ENCODE measurements at regions not wholly inside any gene's neighbourhood (a gene's known extent, or its start where the extent isn't known, plus 50 kb on each side); places are given as distances from the start of the nearest gene placed in this dataset.

DNA sequence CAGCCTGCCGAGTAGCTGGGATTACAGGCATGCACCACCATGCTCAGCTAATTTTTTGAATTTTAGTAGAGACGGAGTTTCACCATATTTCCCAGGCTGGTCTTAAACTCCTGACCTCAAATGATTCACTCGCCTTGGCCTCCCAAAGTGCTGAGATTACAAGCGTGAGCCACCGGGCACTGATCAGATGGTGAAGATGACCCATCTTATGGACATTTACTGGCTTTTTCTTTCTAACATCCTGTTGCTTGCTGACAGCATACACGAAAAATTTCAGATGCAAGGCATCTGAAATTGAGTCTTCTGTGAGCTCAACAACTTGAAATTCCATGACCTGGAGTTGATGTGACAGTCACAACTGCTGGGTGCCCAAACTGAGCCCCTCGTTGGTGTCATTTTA lies 859.5 kb upstream of the CNTNAP5 start:
- TF ChIP-seq TCF7L2 (IDR thresholded peaks at IDR 0.05; ENCODE audit: low read depth, low read length) (no peak), GATAD2B (IDR thresholded peaks at IDR 0.05; ENCODE audit: borderline replicate concordance) (no peak), TARDBP (IDR thresholded peaks at IDR 0.05) (no peak), NFIC (IDR thresholded peaks at IDR 0.05) (no peak), ZNF146 (CRISPR knock-in tag; IDR thresholded peaks at IDR 0.05; ENCODE audit: unreplicated experiment) (no peak), SPI1 (IDR thresholded peaks at IDR 0.05; ENCODE audit: borderline replicate concordance, low read depth, low read length) (no peak), PTBP1 (IDR thresholded peaks at IDR 0.05; ENCODE audit: low read depth, low read length) (no peak), RAD51 (IDR thresholded peaks at IDR 0.05; ENCODE audit: borderline replicate concordance, low read depth) (no peak), BACH1 (tag; IDR thresholded peaks at IDR 0.05) (no peak), CBFA2T2 (conservative IDR thresholded peaks at IDR 0.05) (no peak)
- TF ChIP-seq, protein P1, sequence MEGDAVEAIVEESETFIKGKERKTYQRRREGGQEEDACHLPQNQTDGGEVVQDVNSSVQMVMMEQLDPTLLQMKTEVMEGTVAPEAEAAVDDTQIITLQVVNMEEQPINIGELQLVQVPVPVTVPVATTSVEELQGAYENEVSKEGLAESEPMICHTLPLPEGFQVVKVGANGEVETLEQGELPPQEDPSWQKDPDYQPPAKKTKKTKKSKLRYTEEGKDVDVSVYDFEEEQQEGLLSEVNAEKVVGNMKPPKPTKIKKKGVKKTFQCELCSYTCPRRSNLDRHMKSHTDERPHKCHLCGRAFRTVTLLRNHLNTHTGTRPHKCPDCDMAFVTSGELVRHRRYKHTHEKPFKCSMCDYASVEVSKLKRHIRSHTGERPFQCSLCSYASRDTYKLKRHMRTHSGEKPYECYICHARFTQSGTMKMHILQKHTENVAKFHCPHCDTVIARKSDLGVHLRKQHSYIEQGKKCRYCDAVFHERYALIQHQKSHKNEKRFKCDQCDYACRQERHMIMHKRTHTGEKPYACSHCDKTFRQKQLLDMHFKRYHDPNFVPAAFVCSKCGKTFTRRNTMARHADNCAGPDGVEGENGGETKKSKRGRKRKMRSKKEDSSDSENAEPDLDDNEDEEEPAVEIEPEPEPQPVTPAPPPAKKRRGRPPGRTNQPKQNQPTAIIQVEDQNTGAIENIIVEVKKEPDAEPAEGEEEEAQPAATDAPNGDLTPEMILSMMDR (IDR thresholded peaks at IDR 0.05 in 2 of 3, conservative IDR thresholded peaks at IDR 0.05 in 1 of 3; ENCODE audit: insufficient read depth in 2 of 3, low read depth in 1 of 3, low read length in 3 of 3) = no peak
